K562 (cell line): ENCODE measurements at regions not wholly inside any gene's neighbourhood (a gene's known extent, or its start where the extent isn't known, plus 50 kb on each side); places are given as distances from the start of the nearest gene placed in this dataset.

Experiments used
- ATAC-seq: fragments of 200-7000 bp; cut with Tn5 transposase; 3 replicates; pipeline ENCODE4 v1.9.1; 2020; ENCODE audit warnings: moderate library complexity
- BruUV-seq: library from RNA; stranded (reverse); fragments of 400-500 nt; replicated peaks from 2 replicates; lab custom pipeline; 2021; lab: Mats Ljungman, UMichigan
- CTCF ChIA-PET: fragments of 300-600 bp; formaldehyde crosslinking; extraction: SDS; loops from one replicate; lab custom pipeline; 2021; ENCODE audit warnings: low intra/inter-chr PET ratio; lab: Yijun Ruan, JAX
- POLR2A ChIA-PET: fragments of 300-600, 350-650 bp; sonication (Branson Sonifier 250); formaldehyde crosslinking; extraction: SDS; loops from one replicate; lab custom pipeline; 2021; ENCODE audit warnings: antibody characterized with exemption, inconsistent platforms; lab: Yijun Ruan, JAX
- DNase-seq, 4 experiments: peaks; one replicate each; pipeline versions ENCODE4 v3.0.0 to v3.0.0-alpha.2; 2011 to 2018; ENCODE audit warnings: low spot score in 3 of 4, mixed read lengths in 3 of 4; ENCODE audit errors: extremely low read depth in 1 of 4
- FAIRE-seq: peaks from 2 replicates; lab custom pipeline; 2011; peaks lifted over from hg19 to GRCh38; lab: Jason Lieb, UNC
- H2AFZ ChIP-seq: 2 replicates; pipeline ENCODE4 v1.6.0; 2011; ENCODE audit warnings: low read depth, low read length, control low read depth, inconsistent platforms
- H3K27ac ChIP-seq: fragments of 200-600 bp; 3 replicates; pipeline ENCODE4 v1.8.0; 2011; ENCODE audit warnings: low read depth, mild to moderate bottlenecking, control low read depth, inconsistent platforms, low read length, moderate library complexity, mixed read lengths; ENCODE audit errors: extremely low read depth
- H3K27me3 ChIP-seq, 2 experiments: fragments of 300-600 bp in 1 of 2; 2 replicates in 1 of 2; 3 replicates in 1 of 2; pipeline versions ENCODE4 v1.6.0 to v1.8.0; 2011; ENCODE audit warnings: inconsistent platforms in 2 of 2, low read length in 2 of 2, mild to moderate bottlenecking in 1 of 2, mixed read lengths in 1 of 2, moderate library complexity in 1 of 2; ENCODE audit not compliant: control insufficient read depth in 2 of 2, insufficient read depth in 2 of 2
- H3K36me3 ChIP-seq: fragments of 300-600 bp; 3 replicates; pipeline ENCODE4 v1.8.0; 2011; ENCODE audit warnings: mild to moderate bottlenecking, low read length, inconsistent platforms; ENCODE audit not compliant: control insufficient read depth, insufficient read depth
- H3K4me1 ChIP-seq, 2 experiments: fragments of 200-600 bp in 1 of 2; replicated peaks in 1 of 2; 2 replicates in 1 of 2; 3 replicates in 1 of 2; pipeline versions ENCODE4 v1.5.1 to v1.8.0; 2011; ENCODE audit warnings: inconsistent platforms in 2 of 2, low read length in 2 of 2, mild to moderate bottlenecking in 1 of 2, mixed read lengths in 1 of 2, moderate library complexity in 1 of 2; ENCODE audit not compliant: control insufficient read depth in 2 of 2, insufficient read depth in 2 of 2
- H3K4me2 ChIP-seq: 2 replicates; pipeline ENCODE4 v1.6.1; 2011; ENCODE audit warnings: low read length, control low read depth, inconsistent platforms, mixed read lengths; ENCODE audit not compliant: insufficient read depth
- H3K4me3 ChIP-seq: fragments of 200-600 bp; sonication (generic), shearing (Covaris generic); 2 replicates; pipeline ENCODE4 v1.5.1; 2016; ENCODE audit warnings: control low read depth, inconsistent platforms
- H3K79me2 ChIP-seq: fragments of 200-600 bp; 3 replicates; pipeline ENCODE4 v1.8.0; 2011; ENCODE audit warnings: low read length, inconsistent platforms; ENCODE audit not compliant: control insufficient read depth, insufficient read depth
- H3K9ac ChIP-seq, 2 experiments: 2 replicates each; pipeline versions ENCODE4 v1.6.0 to v1.6.1; 2011; ENCODE audit warnings: low read depth in 2 of 2, low read length in 2 of 2, control low read depth in 1 of 2, inconsistent platforms in 1 of 2, mild to moderate bottlenecking in 1 of 2, mixed read lengths in 1 of 2; ENCODE audit not compliant: insufficient read depth in 1 of 2
- H3K9me1 ChIP-seq: one replicate; pipeline ENCODE4 v1.6.0; 2011; ENCODE audit warnings: inconsistent platforms, mild to moderate bottlenecking, low read length, moderate library complexity; ENCODE audit not compliant: control insufficient read depth, insufficient read depth
- H3K9me3 ChIP-seq: replicated peaks from 2 replicates; pipeline ENCODE4 v1.5.1; 2011; ENCODE audit warnings: low read depth, low read length, inconsistent platforms; ENCODE audit not compliant: control insufficient read depth, insufficient read depth
- H4K20me1 ChIP-seq: replicated peaks from 2 replicates; pipeline ENCODE4 v1.6.1; 2011; ENCODE audit warnings: low read length, inconsistent platforms, mixed read lengths; ENCODE audit not compliant: control insufficient read depth, insufficient read depth
- HDAC2 ChIP-seq: fragments of 450-650 bp; IDR thresholded peaks from 2 replicates; pipeline ENCODE4 v1.6.1; 2016; ENCODE audit warnings: mild to moderate bottlenecking
- PHTF2 ChIP-seq: fragments of 250-450 bp; sonication (Bioruptor Pico); IDR thresholded peaks from 2 replicates; pipeline ENCODE4 v1.5.0; 2021; ENCODE audit warnings: mild to moderate bottlenecking
- SMARCB1 ChIP-seq: IDR thresholded peaks from 2 replicates; pipeline ENCODE4 v1.6.1; 2011; ENCODE audit warnings: improper control_type of control experiment, low read depth; ENCODE audit not compliant: insufficient read length
- SPI1 ChIP-seq: IDR thresholded peaks from 2 replicates; pipeline ENCODE4 v1.6.1; 2011; ENCODE audit warnings: low read depth, low read length, control low read depth, borderline replicate concordance
- TEAD4 ChIP-seq, 2 experiments: sonication (generic) in 1 of 2; formaldehyde crosslinking in 1 of 2; IDR thresholded peaks; 2 replicates each; pipeline versions ENCODE4 v1.6.1 to v1.8.0; 2012 to 2022; ENCODE audit warnings: borderline replicate concordance in 1 of 2, inconsistent platforms in 1 of 2, low read length in 1 of 2, mild to moderate bottlenecking in 1 of 2, missing genetic modification reagents in 1 of 2
- WGBS: fragments of 100-300 bp; shearing (Covaris generic); methylation state at CpG from one replicate; pipeline ENCODE4 v1.1.6; 2016; ENCODE audit warnings: low coverage, mixed read lengths; ENCODE audit not compliant: insufficient coverage; ENCODE audit errors: missing lambda C conversion rate; 5-methylcytosine and 5-hydroxymethylcytosine counted together
- in situ Hi-C: fragments of 300-500 bp; cut with MboI; formaldehyde crosslinking; loops from 4 replicates; pipeline ENCODE4 v1.15.0; 2018; ENCODE audit warnings: inconsistent platforms, mixed read lengths
- intact Hi-C: fragments of 100-400 bp; cut with micrococcal nuclease; formaldehyde crosslinking; loops from 2 replicates; pipeline ENCODE4 v1.14.2; 2022
- TF ChIP-seq, protein P1 (sequence below): fragments of 450-650 bp; IDR thresholded peaks from 2 replicates; pipeline ENCODE4 v1.6.1; 2014; ENCODE audit warnings: low read depth, mild to moderate bottlenecking, moderate library complexity, borderline replicate concordance
- TF ChIP-seq, protein P2 (sequence below), 2 experiments: fragments of 450-650 bp in 1 of 2; sonication (generic) in 1 of 2; formaldehyde crosslinking in 1 of 2; IDR thresholded peaks in 1 of 2; conservative IDR thresholded peaks in 1 of 2; 2 replicates each; pipeline versions ENCODE4 v1.6.1 to v1.8.1; 2016 to 2023; ENCODE audit warnings: mild to moderate bottlenecking in 2 of 2, moderate library complexity in 2 of 2, inconsistent platforms in 1 of 2, missing genetic modification reagents in 1 of 2

DNA sequence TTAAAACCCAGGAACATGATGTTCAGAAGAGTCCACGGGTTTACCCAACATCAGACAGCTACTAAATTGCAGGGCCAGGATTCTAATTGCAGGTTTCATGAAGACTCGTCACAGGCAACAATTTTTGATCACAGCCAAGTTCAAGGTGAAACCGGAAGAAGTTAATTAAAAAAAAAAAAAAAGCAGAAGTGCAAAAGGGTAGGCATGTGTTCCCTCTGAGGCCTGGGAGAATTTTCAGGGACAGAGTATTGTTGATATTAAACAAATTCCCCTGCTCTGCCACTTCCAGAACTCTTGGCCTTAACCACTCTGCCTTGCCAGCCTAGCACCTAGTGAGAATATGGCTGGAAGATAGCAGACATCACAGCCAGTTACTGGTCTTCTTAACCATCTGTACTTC, 99.4 kb upstream of the TRIB2 start:
- DNase-seq (no peak), ATAC-seq (no peak), FAIRE-seq (no peak)
- intact Hi-C loops = no loop called here
- H3K4me3 ChIP-seq = no peak overlapping the region
- WGBS = 33% methylated on average over 3 of the region's 3 CpGs
- CTCF ChIA-PET = interaction anchor here (0.6 kb wide), 1 partner anchor 60 kb away, joined by 6 read pairs; no protein-coding TSS in a partner anchor
- POLR2A ChIA-PET = no interaction called here
- H3K9me3 ChIP-seq = no peaks in the 10 kb centered on the region
- in situ Hi-C loops = no loop called here
- peak; percentile 76 for TF ChIP-seq SPI1
- TF ChIP-seq, protein P1, sequence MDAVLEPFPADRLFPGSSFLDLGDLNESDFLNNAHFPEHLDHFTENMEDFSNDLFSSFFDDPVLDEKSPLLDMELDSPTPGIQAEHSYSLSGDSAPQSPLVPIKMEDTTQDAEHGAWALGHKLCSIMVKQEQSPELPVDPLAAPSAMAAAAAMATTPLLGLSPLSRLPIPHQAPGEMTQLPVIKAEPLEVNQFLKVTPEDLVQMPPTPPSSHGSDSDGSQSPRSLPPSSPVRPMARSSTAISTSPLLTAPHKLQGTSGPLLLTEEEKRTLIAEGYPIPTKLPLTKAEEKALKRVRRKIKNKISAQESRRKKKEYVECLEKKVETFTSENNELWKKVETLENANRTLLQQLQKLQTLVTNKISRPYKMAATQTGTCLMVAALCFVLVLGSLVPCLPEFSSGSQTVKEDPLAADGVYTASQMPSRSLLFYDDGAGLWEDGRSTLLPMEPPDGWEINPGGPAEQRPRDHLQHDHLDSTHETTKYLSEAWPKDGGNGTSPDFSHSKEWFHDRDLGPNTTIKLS = no peak
- no peak overlapping the region for H2AFZ ChIP-seq
- H3K27me3 ChIP-seq = no peaks in the 10 kb centered on the region
- H3K36me3 ChIP-seq = no peaks in the 10 kb centered on the region
- H3K27ac ChIP-seq = no peak overlapping the region
- no peaks in the 10 kb centered on the region for H4K20me1 ChIP-seq
- BruUV-seq = no TSS peak
- no peaks in the 10 kb centered on the region for H3K79me2 ChIP-seq
- H3K4me1 ChIP-seq = no peaks in the 10 kb centered on the region
- no peak overlapping the region for H3K4me2 ChIP-seq
- H3K9me1 ChIP-seq = no peaks in the 10 kb centered on the region
- no peak overlapping the region for H3K9ac ChIP-seq

DNA sequence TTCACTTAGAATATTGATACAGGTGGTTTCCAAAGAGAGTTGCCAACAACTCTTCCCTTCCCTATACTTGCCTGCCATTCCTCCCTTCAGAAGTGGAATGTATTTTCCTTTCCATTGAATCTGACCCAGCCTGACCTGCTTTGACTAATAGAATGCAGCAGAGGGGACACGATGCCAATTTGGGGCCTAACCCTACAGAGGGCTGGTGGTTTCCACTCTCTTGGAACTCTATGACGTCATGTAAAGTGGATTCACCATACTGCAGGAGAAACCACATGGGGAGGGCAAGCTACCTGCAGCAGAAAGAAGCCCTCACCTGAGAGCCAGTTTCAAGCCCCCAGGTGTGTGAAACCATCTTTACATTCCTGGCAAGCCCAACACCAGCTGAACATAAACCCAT, 98.9 kb upstream of the TRIB2 start:
- in situ Hi-C loops = no loop called here
- POLR2A ChIA-PET = no interaction called here
- no peaks in the 10 kb centered on the region for H4K20me1 ChIP-seq

More for the DNA sequence above, 98.9 kb upstream of the TRIB2 start:
- DNase-seq (no peak), ATAC-seq (no peak), FAIRE-seq (no peak)
- H3K27ac ChIP-seq = no peak overlapping the region
- no peak overlapping the region for H2AFZ ChIP-seq
- BruUV-seq = no TSS peak
- H3K79me2 ChIP-seq = no peaks in the 10 kb centered on the region
- H3K9me3 ChIP-seq = no peaks in the 10 kb centered on the region
- intact Hi-C loops = no loop called here
- H3K9ac ChIP-seq = no peak overlapping the region
- H3K9me1 ChIP-seq = no peaks in the 10 kb centered on the region
- H3K4me3 ChIP-seq = no peak overlapping the region
- no peaks in the 10 kb centered on the region for H3K27me3 ChIP-seq
- TF ChIP-seq HDAC2 = no peak
- TF ChIP-seq TEAD4 (IDR thresholded peaks at IDR 0.05; ENCODE audit: low read length) = no peak
- no peak for TF ChIP-seq TEAD4 (CRISPR knock-in tag; IDR thresholded peaks at IDR 0.05; ENCODE audit: borderline replicate concordance)
- TF ChIP-seq, protein P2, sequence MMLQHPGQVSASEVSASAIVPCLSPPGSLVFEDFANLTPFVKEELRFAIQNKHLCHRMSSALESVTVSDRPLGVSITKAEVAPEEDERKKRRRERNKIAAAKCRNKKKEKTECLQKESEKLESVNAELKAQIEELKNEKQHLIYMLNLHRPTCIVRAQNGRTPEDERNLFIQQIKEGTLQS (IDR thresholded peaks at IDR 0.05) = peak; percentile 15; the same call in 1 of the 2 replicates
- TF ChIP-seq, protein P2 (CRISPR knock-in tag; conservative IDR thresholded peaks at IDR 0.05) = no peak
- no peak for TF ChIP-seq PHTF2 (CRISPR knock-in tag)
- no peak for TF ChIP-seq SMARCB1
- no peak overlapping the region for H3K4me2 ChIP-seq
- no peaks in the 10 kb centered on the region for H3K36me3 ChIP-seq
- CTCF ChIA-PET = interaction anchor here (0.6 kb wide), 1 partner anchor 59 kb away, joined by 6 read pairs; no protein-coding TSS in a partner anchor
- H3K4me1 ChIP-seq = no peaks in the 10 kb centered on the region
- WGBS = 14% methylated on average over 2 of the region's 2 CpGs
